CD14-positive monocyte (primary cell): ENCODE measurements at regions not wholly inside any gene's neighbourhood (a gene's known extent, or its start where the extent isn't known, plus 50 kb on each side); places are given as distances from the start of the nearest gene placed in this dataset.

Experiments used
- DNase-seq, 3 donors: peaks; one replicate each; pipeline ENCODE4 v3.0.0-alpha.2; 2011 to 2022
- H2AFZ ChIP-seq: 2 replicates; pipeline ENCODE4 v1.6.0; 2012; ENCODE audit warnings: mild to moderate bottlenecking, low read depth, low read length, inconsistent platforms; ENCODE audit not compliant: insufficient read depth, poor library complexity, severe bottlenecking
- H3K27ac ChIP-seq, 2 donors: 1 replicate in 1 of 2; 2 replicates in 1 of 2; pipeline ENCODE4 v1.5.1; 2012 to 2013; ENCODE audit warnings: low read length in 2 of 2, control low read depth in 1 of 2, inconsistent platforms in 1 of 2, low read depth in 1 of 2, mild to moderate bottlenecking in 1 of 2
- H3K27me3 ChIP-seq, 2 donors: one replicate each; pipeline versions ENCODE4 v1.6.0 to v1.6.1; 2011 to 2013; ENCODE audit warnings: low read length in 2 of 2; ENCODE audit not compliant: control insufficient read depth in 2 of 2, insufficient read depth in 2 of 2
- H3K36me3 ChIP-seq, 2 donors: replicated peaks in 1 of 2; 1 replicate in 1 of 2; 2 replicates in 1 of 2; pipeline versions ENCODE4 v1.5.1 to v1.6.1; 2012 to 2013; ENCODE audit warnings: low read length in 2 of 2, control low read depth in 1 of 2, inconsistent platforms in 1 of 2, mild to moderate bottlenecking in 1 of 2; ENCODE audit not compliant: insufficient read depth in 2 of 2, control insufficient read depth in 1 of 2
- H3K4me1 ChIP-seq, 2 donors: 1 replicate in 1 of 2; 2 replicates in 1 of 2; pipeline versions ENCODE4 v1.5.1 to v1.6.1; 2012 to 2013; ENCODE audit warnings: low read length in 2 of 2, control low read depth in 1 of 2, inconsistent platforms in 1 of 2, mild to moderate bottlenecking in 1 of 2, moderate library complexity in 1 of 2; ENCODE audit not compliant: insufficient read depth in 2 of 2, control insufficient read depth in 1 of 2
- H3K4me2 ChIP-seq: replicated peaks from 2 replicates; pipeline ENCODE3; 2012; ENCODE audit warnings: low read length, moderate library complexity, mild to moderate bottlenecking; ENCODE audit not compliant: poor library complexity, severe bottlenecking; ENCODE audit errors: extremely low read depth
- H3K4me3 ChIP-seq, 3 experiments: fragments of 200-600 bp in 1 of 3; sonication (generic) in 1 of 3; replicated peaks in 1 of 3; 1 replicate in 2 of 3; 2 replicates in 1 of 3; pipeline ENCODE4 v1.5.1; 2011 to 2013; ENCODE audit warnings: low read length in 3 of 3, mild to moderate bottlenecking in 3 of 3, control low read depth in 2 of 3, low read depth in 2 of 3, inconsistent platforms in 1 of 3, moderate library complexity in 1 of 3
- H3K79me2 ChIP-seq: 2 replicates; pipeline ENCODE4 v1.6.0; 2012; ENCODE audit warnings: mild to moderate bottlenecking, control low read depth, inconsistent platforms, low read length, moderate library complexity; ENCODE audit not compliant: insufficient read depth
- H3K9ac ChIP-seq: 2 replicates; pipeline ENCODE4 v1.6.0; 2017; ENCODE audit warnings: low read length, mild to moderate bottlenecking; ENCODE audit not compliant: insufficient read depth, poor library complexity, severe bottlenecking
- H3K9me3 ChIP-seq, 2 donors: replicated peaks in 1 of 2; 1 replicate in 1 of 2; 2 replicates in 1 of 2; pipeline versions ENCODE4 v1.5.1 to v1.6.1; 2012 to 2013; ENCODE audit warnings: low read length in 2 of 2, control low read depth in 1 of 2; ENCODE audit not compliant: control insufficient read depth in 1 of 2, insufficient read depth in 1 of 2
- H4K20me1 ChIP-seq: 2 replicates; pipeline ENCODE4 v1.6.0; 2012; ENCODE audit warnings: mild to moderate bottlenecking, low read length, control low read depth, moderate library complexity; ENCODE audit not compliant: insufficient read depth
- H3K27ac Mint-ChIP-seq, 7 donors: one replicate each; pipeline ENCODE4 v1.8.0; 2020; ENCODE audit warnings: mild to moderate bottlenecking in 7 of 7, mixed read lengths in 7 of 7, moderate library complexity in 6 of 7, inconsistent platforms in 2 of 7
- H3K27me3 Mint-ChIP-seq, 3 donors: one replicate each; pipeline ENCODE4 v1.8.0; 2021 to 2022; ENCODE audit warnings: low read depth in 3 of 3, mild to moderate bottlenecking in 3 of 3, mixed read lengths in 3 of 3, moderate library complexity in 3 of 3, inconsistent platforms in 1 of 3
- H3K36me3 Mint-ChIP-seq, 2 donors: one replicate each; pipeline ENCODE4 v1.8.0; 2020; ENCODE audit warnings: mixed read lengths in 2 of 2, inconsistent platforms in 1 of 2, mild to moderate bottlenecking in 1 of 2
- H3K4me1 Mint-ChIP-seq: one replicate; pipeline ENCODE4 v1.8.0; 2020; ENCODE audit warnings: mild to moderate bottlenecking, mixed read lengths
- H3K4me3 Mint-ChIP-seq, 2 donors: one replicate each; pipeline ENCODE4 v1.8.0; 2020; ENCODE audit warnings: mild to moderate bottlenecking in 2 of 2, mixed read lengths in 2 of 2, moderate library complexity in 1 of 2
- H3K9me3 Mint-ChIP-seq, 7 donors: one replicate each; pipeline ENCODE4 v1.8.0; 2020 to 2022; ENCODE audit warnings: mixed read lengths in 7 of 7, mild to moderate bottlenecking in 6 of 7, moderate library complexity in 6 of 7, inconsistent platforms in 2 of 7
- WGBS: methylation state at CpG from one replicate; pipeline ENCODE4 v1.1.5; 2013; ENCODE audit warnings: missing lambda C conversion rate; ENCODE audit not compliant: insufficient coverage; 5-methylcytosine and 5-hydroxymethylcytosine counted together
- intact Hi-C, 2 donors: fragments of 100-400 bp; cut with micrococcal nuclease; formaldehyde crosslinking; loops; one replicate each; pipeline versions ENCODE4 v1.15.0 to v1.15.1; 2023
- TF ChIP-seq, protein P1 (sequence below): fragments of 200-600 bp; IDR thresholded peaks from one replicate; pipeline ENCODE4 v1.8.0; 2022; ENCODE audit warnings: antibody characterized with exemption, mild to moderate bottlenecking

DNA sequence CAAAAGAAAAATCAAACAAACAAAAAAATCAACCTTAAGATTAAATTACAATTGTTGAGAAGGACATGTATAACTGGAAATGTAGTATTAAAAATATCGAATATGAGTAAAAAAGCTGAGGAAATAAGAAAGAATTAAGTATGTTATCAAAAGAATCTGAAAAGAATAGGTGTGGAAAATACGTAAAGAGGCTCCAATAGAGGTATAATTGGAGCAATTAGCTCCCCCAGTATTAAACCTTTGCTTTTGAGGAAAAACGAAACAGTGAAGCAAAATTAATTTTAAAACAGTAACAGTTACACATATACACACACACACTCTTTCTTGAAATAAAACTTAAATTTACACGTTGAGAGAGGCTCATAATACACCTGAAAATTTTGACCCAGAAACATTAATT, 578.7 kb upstream of the ADAMTS16 start:
- Histone ChIP-seq H3K4me3 (no peak overlapping the region), H3K9ac (no peak overlapping the region), H3K79me2 (no peaks in the 10 kb centered on the region), H2AFZ (no peak overlapping the region), H3K36me3 (no peaks in the 10 kb centered on the region), H4K20me1 (no peaks in the 10 kb centered on the region), H3K4me2 (no peak overlapping the region), H3K27ac (no peak overlapping the region), H3K9me3 (peaks cover 0 to 10% of the 10 kb centered on the region in 2 donors), H3K4me1 (no peaks in the 10 kb centered on the region), H3K27me3 (no peaks in the 10 kb centered on the region)
- WGBS = 60% methylated on average over 1 of the region's 4 CpGs
- TF ChIP-seq, protein P1, sequence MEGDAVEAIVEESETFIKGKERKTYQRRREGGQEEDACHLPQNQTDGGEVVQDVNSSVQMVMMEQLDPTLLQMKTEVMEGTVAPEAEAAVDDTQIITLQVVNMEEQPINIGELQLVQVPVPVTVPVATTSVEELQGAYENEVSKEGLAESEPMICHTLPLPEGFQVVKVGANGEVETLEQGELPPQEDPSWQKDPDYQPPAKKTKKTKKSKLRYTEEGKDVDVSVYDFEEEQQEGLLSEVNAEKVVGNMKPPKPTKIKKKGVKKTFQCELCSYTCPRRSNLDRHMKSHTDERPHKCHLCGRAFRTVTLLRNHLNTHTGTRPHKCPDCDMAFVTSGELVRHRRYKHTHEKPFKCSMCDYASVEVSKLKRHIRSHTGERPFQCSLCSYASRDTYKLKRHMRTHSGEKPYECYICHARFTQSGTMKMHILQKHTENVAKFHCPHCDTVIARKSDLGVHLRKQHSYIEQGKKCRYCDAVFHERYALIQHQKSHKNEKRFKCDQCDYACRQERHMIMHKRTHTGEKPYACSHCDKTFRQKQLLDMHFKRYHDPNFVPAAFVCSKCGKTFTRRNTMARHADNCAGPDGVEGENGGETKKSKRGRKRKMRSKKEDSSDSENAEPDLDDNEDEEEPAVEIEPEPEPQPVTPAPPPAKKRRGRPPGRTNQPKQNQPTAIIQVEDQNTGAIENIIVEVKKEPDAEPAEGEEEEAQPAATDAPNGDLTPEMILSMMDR = no peak
- Mint-ChIP-seq H3K9me3 (peaks cover 0 to 16% (median 10%) of the 10 kb centered on the region in 7 donors), H3K27me3 (peaks cover 0 to 4% (median 0%) of the 10 kb centered on the region in 3 donors), H3K4me1 (no peaks in the 10 kb centered on the region), H3K36me3 (no peaks in the 10 kb centered on the region), H3K4me3 (no peak overlapping the region), H3K27ac (no peak overlapping the region)
- intact Hi-C loops = no loop called here
- DNase-seq = no peak

DNA sequence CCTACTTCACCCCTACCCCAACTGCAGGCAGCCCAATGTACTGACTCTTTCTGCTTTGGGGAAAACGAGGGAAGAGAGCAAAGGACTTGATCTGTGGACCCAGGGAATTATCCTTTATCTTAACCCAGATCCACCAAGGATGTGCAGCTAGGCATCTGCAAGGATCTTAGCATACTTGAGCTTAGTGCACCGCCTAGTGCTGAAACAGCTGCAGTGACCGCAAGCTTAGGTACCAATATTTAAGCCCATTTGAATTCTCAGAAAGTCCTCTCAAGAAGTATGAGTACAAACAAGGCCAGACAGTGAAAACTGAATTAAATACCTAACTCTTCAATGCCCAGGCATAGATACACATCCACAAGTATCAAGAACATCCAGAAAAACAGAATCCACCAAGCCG, 576.7 kb upstream of the ADAMTS16 start:
- Mint-ChIP-seq H3K4me3 (no peak overlapping the region), H3K9me3 (peaks cover 0 to 16% (median 10%) of the 10 kb centered on the region in 7 donors), H3K27ac (no peak overlapping the region), H3K36me3 (no peaks in the 10 kb centered on the region), H3K27me3 (peaks cover 0 to 4% (median 0%) of the 10 kb centered on the region in 3 donors), H3K4me1 (no peaks in the 10 kb centered on the region)
- Histone ChIP-seq H3K27me3 (no peaks in the 10 kb centered on the region), H3K27ac (no peak overlapping the region), H3K36me3 (no peaks in the 10 kb centered on the region), H3K4me3 (no peak overlapping the region), H3K79me2 (no peaks in the 10 kb centered on the region), H3K9me3 (peaks cover 0 to 10% of the 10 kb centered on the region in 2 donors), H4K20me1 (no peaks in the 10 kb centered on the region), H2AFZ (no peak overlapping the region), H3K9ac (no peak overlapping the region), H3K4me2 (no peak overlapping the region), H3K4me1 (no peaks in the 10 kb centered on the region)
- TF ChIP-seq, protein P1 = no peak
- 67% methylated on average over 2 of the region's 4 CpGs for WGBS
- intact Hi-C loops = no loop called here
- no peak for DNase-seq
